Heart left ventricle (tissue), 16 donors: ENCODE measurements at regions not wholly inside any gene's neighbourhood (a gene's known extent, or its start where the extent isn't known, plus 50 kb on each side); places are given as distances from the start of the nearest gene placed in this dataset.

Experiments used
- ATAC-seq, 4 donors: fragments of 200-7000 bp; cut with Tn5 transposase; one replicate each; pipeline ENCODE4 v1.9.1; 2020 to 2022; ENCODE audit warnings: moderate library complexity in 4 of 4, mild to moderate bottlenecking in 3 of 4, moderate number of reproducible peaks in 1 of 4
- DNase-seq, 5 donors: peaks; one replicate each; pipeline ENCODE4 v3.0.0-alpha.2; 2020
- H3K27ac ChIP-seq, 12 donors: fragments of 200-600 bp; sonication (generic) in 4 of 12; one replicate each; pipeline versions ENCODE4 v1.5.0 to v1.8.0; 2016 to 2022; ENCODE audit warnings: mild to moderate bottlenecking in 2 of 12
- H3K27me3 ChIP-seq, 9 donors: fragments of 200-600 bp; sonication (generic) in 2 of 9; one replicate each; pipeline versions ENCODE4 v1.5.1 to v1.8.0; 2016 to 2022; ENCODE audit warnings: mild to moderate bottlenecking in 3 of 9
- H3K36me3 ChIP-seq, 9 donors: fragments of 200-600 bp; sonication (generic) in 2 of 9; one replicate each; pipeline versions ENCODE4 v1.5.0 to v1.8.0; 2018 to 2022; ENCODE audit warnings: mild to moderate bottlenecking in 2 of 9
- H3K4me1 ChIP-seq, 12 donors: fragments of 200-600 bp; sonication (generic) in 4 of 12; one replicate each; pipeline versions ENCODE4 v1.5.0 to v1.8.0; 2016 to 2022; ENCODE audit warnings: mild to moderate bottlenecking in 3 of 12
- H3K4me3 ChIP-seq, 12 donors: fragments of 200-600 bp; sonication (generic) in 4 of 12; one replicate each; pipeline versions ENCODE4 v1.5.0 to v1.8.0; 2017 to 2022; ENCODE audit warnings: mild to moderate bottlenecking in 9 of 12, moderate library complexity in 4 of 12
- H3K9me3 ChIP-seq, 12 donors: fragments of 200-600 bp; sonication (generic) in 4 of 12; one replicate each; pipeline versions ENCODE4 v1.5.0 to v1.8.0; 2016 to 2022; ENCODE audit warnings: mild to moderate bottlenecking in 1 of 12
- POLR2A ChIP-seq, 2 donors: fragments of 450-650 bp; IDR thresholded peaks; one replicate each; pipeline ENCODE4 v1.6.1; 2017; ENCODE audit warnings: antibody characterized with exemption in 2 of 2, mild to moderate bottlenecking in 2 of 2, moderate library complexity in 2 of 2
- WGBS, 4 donors: extraction: QIAGEN DNeasy Blood & Tissue Kit in 2 of 4; methylation state at CpG; one replicate each; pipeline versions ENCODE4 v1.1.5 to v1.1.7; 2013 to 2018; 5-methylcytosine and 5-hydroxymethylcytosine counted together
- intact Hi-C, 10 donors: fragments of 100-400 bp; cut with DNase I; formaldehyde crosslinking; loops; one replicate each; pipeline versions ENCODE4 v1.11.1 to v1.14.2; 2022
- TF ChIP-seq, protein P1 (sequence below), 12 donors: fragments of 200-600 bp; sonication (generic) in 4 of 12; IDR thresholded peaks; one replicate each; pipeline versions ENCODE4 v1.5.0 to v1.8.0; 2018 to 2022; ENCODE audit warnings: antibody characterized with exemption in 12 of 12, mild to moderate bottlenecking in 5 of 12
- donor health status: ischemic (EF 13 %, LVEDD 7.1; RV severe dilation, severe dysfunction).
- donor health status: healthy with polysubstance abuse.
- donor health status: DM: no; HTN: yes; CAD: no.
- donor health status: DM: no; HTN: no; CAD: no.
- donor health status: ischemic (EF 25% LVEDD 6.9; RV normal size, moderate dysfunction).
- donor health status: ischemic (EF 25% LVEDD 5.7; RV mildly dilated, moderate dysfunction).
- donor health status: healthy.
- donor health status: DM: yes; HTN: yes; CAD: no.
- donor health status: ischemic (EF 35%, LVEDD 5.7; RV mildly dilated, moderate dysfunction).
- donor health status: nonischemic (EF 11% LVEDD 7.7; RV severe dilation, severe dysfunction).
- donor health status: DM: yes; HTN: yes; CAD: no.
- donor health status: PGD.
- donor health status: ischemic (EF 29% LVEDD 5.4; RV normal size, mild dysfunction).
- donor health status: nonischemic (EF 23%, LVEDD 6.1; RV moderate dilation, normal function).

DNA sequence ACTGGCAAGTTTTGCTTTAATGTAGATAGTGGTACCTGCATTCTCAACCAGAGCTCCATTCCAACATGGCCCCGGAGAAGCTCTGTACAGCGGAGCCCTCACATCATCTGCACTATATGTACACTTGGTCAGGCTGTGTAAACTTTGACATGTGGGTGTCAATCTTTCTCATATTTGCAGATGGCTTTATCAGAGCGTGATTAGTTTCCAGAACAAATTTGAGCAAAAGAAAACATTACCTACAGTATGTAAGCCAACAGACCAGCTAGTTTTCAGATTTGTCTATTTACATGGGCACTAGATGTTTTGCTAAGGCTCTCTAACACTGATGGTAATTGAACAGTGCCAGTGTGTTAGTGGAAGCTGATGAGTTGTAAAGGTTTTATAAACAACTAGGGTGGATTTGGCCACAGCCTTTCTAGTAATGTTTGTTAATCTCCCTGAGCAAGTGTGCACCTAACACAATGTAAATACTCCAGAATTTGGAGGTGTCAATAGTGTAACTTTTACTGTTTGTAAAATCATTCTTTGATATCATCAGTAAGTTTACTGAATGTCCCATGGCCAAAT lies 131.8 kb downstream of the FOXA2 start:
- Histone ChIP-seq H3K4me1 (no peaks in the 10 kb centered on the region), H3K36me3 (no peaks in the 10 kb centered on the region), H3K4me3 (no peak overlapping the region), H3K9me3 (no peaks in the 10 kb centered on the region), H3K27ac (no peak overlapping the region), H3K27me3 (peaks cover 0 to 53% (median 9%) of the 10 kb centered on the region in 9 donors)
- no peak for DNase-seq
- TF ChIP-seq POLR2A (IDR thresholded peaks at IDR 0.05), result no peak
- TF ChIP-seq, protein P1, sequence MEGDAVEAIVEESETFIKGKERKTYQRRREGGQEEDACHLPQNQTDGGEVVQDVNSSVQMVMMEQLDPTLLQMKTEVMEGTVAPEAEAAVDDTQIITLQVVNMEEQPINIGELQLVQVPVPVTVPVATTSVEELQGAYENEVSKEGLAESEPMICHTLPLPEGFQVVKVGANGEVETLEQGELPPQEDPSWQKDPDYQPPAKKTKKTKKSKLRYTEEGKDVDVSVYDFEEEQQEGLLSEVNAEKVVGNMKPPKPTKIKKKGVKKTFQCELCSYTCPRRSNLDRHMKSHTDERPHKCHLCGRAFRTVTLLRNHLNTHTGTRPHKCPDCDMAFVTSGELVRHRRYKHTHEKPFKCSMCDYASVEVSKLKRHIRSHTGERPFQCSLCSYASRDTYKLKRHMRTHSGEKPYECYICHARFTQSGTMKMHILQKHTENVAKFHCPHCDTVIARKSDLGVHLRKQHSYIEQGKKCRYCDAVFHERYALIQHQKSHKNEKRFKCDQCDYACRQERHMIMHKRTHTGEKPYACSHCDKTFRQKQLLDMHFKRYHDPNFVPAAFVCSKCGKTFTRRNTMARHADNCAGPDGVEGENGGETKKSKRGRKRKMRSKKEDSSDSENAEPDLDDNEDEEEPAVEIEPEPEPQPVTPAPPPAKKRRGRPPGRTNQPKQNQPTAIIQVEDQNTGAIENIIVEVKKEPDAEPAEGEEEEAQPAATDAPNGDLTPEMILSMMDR (IDR thresholded peaks at IDR 0.05), result no peak
- ATAC-seq, result no peak
- intact Hi-C loops, result loop anchor here in 6 of 10 donors (2.0 to 10.0 kb wide), 6 partner anchors 222 to 892 kb away; no protein-coding TSS in a partner anchor
- WGBS, 4 donors, result 90 to 96% (median 91%) methylated on average over 3 of the region's 3 CpGs

DNA sequence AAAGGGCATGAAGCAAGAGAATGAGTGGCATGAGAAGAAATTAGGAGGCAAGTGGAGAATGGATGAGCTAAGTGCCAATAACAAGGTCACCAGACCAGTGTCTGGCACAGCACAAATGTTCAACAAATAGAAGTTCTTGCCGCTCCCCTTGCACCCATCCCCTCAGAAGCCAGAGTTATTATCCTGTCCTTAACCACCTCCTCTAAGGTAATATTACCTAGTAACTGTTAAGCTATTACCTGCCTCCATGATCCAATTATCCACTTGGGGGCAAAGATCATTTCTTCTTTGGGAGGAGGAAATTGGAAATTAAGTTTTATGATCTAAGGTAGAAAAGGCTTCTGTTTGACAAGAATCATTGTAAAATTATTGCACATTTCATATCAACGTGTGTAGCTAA lies 133.8 kb downstream of the FOXA2 start:
- intact Hi-C loops, result loop anchor here in 5 of 10 donors (5.0 to 10.0 kb wide), 5 partner anchors 224 to 894 kb away; no protein-coding TSS in a partner anchor
- H3K27me3 ChIP-seq, result peaks cover 0 to 47% (median 6%) of the 10 kb centered on the region in 9 donors
- ATAC-seq (no peak), DNase-seq (no peak)
- no peak overlapping the region for H3K4me3 ChIP-seq
- H3K4me1 ChIP-seq, result no peaks in the 10 kb centered on the region
- H3K9me3 ChIP-seq, result no peaks in the 10 kb centered on the region
- no peak for TF ChIP-seq POLR2A (IDR thresholded peaks at IDR 0.05)
- TF ChIP-seq, protein P1 (IDR thresholded peaks at IDR 0.05), result no peak
- 73 to 85% (median 78%) methylated on average over 2 of the region's 2 CpGs for WGBS, 4 donors
- H3K36me3 ChIP-seq, result no peaks in the 10 kb centered on the region
- H3K27ac ChIP-seq, result no peak overlapping the region

DNA sequence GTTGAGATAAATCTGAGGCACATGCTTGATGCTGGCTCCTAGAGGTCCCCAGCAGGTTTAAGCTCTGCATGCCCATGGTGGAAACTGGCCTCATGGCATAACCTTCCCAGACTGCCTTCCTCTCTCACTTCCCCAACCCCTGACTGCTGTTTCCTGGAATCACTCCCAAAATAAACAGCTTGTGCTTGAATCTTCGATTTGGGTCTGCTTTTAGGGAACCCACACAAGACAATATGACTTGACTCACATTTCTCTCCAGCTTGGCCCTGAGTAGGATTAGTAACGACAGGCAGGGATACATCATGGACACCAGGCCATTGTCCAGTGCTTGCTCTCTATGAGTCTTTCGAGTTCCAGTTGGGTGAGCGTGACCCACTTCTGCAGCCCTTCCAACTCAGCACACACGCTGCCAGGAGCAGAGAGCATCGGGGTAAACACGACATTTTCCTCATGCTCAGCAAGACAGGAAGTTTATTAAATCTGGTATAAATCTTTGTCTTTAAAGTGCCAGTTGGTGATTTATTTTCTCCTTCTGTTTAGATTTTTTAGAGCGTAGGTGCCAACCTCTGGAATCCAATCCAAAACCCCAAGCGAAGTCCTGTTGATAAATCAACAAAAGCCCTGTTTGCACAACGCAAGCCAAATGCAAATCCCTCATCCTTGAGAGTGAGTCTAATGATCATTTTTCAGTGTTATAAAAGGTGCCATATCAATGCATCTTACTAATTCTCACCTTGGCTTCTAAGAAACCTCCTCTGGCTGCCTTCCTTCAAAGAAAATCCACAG lies 135.0 kb downstream of the FOXA2 start:
- Histone ChIP-seq H3K27me3 (peaks cover 0 to 43% (median 6%) of the 10 kb centered on the region in 9 donors), H3K4me1 (no peaks in the 10 kb centered on the region), H3K36me3 (no peaks in the 10 kb centered on the region), H3K27ac (no peak overlapping the region), H3K9me3 (no peaks in the 10 kb centered on the region), H3K4me3 (no peak overlapping the region)
- intact Hi-C loops, result loop anchor here in 1 of 10 donors (10.0 kb wide), 1 partner anchor 65 kb away; no protein-coding TSS in a partner anchor
- ATAC-seq, result peak in 1 of 4 donors; percentile 33
- WGBS, 4 donors, result 65 to 69% (median 68%) methylated on average over 10 of the region's 10 CpGs
- DNase-seq, result no peak
- no peak for TF ChIP-seq POLR2A (IDR thresholded peaks at IDR 0.05)
- TF ChIP-seq, protein P1 (IDR thresholded peaks at IDR 0.05), result no peak

DNA sequence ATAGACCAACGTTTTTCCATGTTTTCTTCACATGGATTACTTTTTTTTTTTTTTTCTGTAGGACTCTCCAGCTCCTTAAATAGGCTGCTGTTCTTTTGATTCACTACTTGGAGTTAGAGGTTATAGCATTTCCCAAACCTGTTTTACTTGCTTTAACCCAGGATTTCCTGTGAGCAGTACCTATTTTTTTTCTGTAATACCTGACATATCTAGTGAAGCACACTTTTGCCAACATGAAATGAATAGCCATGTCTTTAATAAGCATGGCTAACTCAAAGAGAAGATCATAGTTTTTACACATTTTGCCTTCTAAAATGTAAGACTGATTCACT lies 137.0 kb downstream of the FOXA2 start:
- H3K4me1 ChIP-seq, result no peaks in the 10 kb centered on the region
- DNase-seq (no peak), ATAC-seq (no peak)
- no peak for TF ChIP-seq POLR2A (IDR thresholded peaks at IDR 0.05)
- TF ChIP-seq, protein P1 (IDR thresholded peaks at IDR 0.05), result no peak
- no peak overlapping the region for H3K4me3 ChIP-seq
- WGBS, 4 donors, result 2 to 12% (median 5%) methylated on average over 1 of the region's 1 CpG
- H3K9me3 ChIP-seq, result no peaks in the 10 kb centered on the region
- no peaks in the 10 kb centered on the region for H3K36me3 ChIP-seq
- peaks cover 0 to 32% (median 0%) of the 10 kb centered on the region in 9 donors for H3K27me3 ChIP-seq
- H3K27ac ChIP-seq, result no peak overlapping the region
- intact Hi-C loops, result loop anchor here in 1 of 10 donors (10.0 kb wide), 1 partner anchor 63 kb away; no protein-coding TSS in a partner anchor
